Choroid plexus epithelial cell (primary cell): ENCODE measurements at regions not wholly inside any gene's neighbourhood (a gene's known extent, or its start where the extent isn't known, plus 50 kb on each side); places are given as distances from the start of the nearest gene placed in this dataset.

ENCODE experiments used
- DNase-seq: peaks from one replicate; pipeline ENCODE4 v3.0.0-alpha.2; 2010; ENCODE audit warnings: low read depth
- H3K4me3 ChIP-seq: 2 replicates; pipeline ENCODE4 v1.5.1; 2011; ENCODE audit warnings: low read depth, mild to moderate bottlenecking, control low read depth, low read length, moderate library complexity
- TF ChIP-seq, protein P1 (sequence below): conservative IDR thresholded peaks from 2 replicates; pipeline ENCODE4 v1.5.1; 2011; ENCODE audit warnings: low read depth, mild to moderate bottlenecking, control low read depth, inconsistent platforms, low read length, moderate library complexity

DNA sequence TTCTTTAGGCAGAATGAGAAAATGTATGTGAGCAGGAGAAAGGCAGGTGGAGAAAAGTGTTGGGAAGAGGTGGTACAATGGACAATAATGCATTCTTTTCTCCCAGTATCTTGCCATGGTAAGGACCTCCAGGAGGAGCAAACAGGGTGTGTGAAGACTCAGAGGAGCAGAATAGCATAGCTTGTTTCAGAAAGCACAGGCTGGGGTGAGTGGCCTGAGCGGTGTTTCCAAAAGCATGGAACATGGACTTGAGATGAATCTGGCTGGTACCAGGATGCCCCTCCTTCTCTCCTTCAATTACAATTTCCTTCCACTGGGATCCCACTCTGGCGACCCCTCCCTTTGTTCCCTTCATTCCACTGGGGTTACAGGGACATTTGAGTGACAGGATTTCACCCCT, 123.4 kb upstream of the TNR start:
- H3K4me3 ChIP-seq = no peak overlapping the region
- TF ChIP-seq, protein P1, sequence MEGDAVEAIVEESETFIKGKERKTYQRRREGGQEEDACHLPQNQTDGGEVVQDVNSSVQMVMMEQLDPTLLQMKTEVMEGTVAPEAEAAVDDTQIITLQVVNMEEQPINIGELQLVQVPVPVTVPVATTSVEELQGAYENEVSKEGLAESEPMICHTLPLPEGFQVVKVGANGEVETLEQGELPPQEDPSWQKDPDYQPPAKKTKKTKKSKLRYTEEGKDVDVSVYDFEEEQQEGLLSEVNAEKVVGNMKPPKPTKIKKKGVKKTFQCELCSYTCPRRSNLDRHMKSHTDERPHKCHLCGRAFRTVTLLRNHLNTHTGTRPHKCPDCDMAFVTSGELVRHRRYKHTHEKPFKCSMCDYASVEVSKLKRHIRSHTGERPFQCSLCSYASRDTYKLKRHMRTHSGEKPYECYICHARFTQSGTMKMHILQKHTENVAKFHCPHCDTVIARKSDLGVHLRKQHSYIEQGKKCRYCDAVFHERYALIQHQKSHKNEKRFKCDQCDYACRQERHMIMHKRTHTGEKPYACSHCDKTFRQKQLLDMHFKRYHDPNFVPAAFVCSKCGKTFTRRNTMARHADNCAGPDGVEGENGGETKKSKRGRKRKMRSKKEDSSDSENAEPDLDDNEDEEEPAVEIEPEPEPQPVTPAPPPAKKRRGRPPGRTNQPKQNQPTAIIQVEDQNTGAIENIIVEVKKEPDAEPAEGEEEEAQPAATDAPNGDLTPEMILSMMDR = no peak
- no peak for DNase-seq

DNA sequence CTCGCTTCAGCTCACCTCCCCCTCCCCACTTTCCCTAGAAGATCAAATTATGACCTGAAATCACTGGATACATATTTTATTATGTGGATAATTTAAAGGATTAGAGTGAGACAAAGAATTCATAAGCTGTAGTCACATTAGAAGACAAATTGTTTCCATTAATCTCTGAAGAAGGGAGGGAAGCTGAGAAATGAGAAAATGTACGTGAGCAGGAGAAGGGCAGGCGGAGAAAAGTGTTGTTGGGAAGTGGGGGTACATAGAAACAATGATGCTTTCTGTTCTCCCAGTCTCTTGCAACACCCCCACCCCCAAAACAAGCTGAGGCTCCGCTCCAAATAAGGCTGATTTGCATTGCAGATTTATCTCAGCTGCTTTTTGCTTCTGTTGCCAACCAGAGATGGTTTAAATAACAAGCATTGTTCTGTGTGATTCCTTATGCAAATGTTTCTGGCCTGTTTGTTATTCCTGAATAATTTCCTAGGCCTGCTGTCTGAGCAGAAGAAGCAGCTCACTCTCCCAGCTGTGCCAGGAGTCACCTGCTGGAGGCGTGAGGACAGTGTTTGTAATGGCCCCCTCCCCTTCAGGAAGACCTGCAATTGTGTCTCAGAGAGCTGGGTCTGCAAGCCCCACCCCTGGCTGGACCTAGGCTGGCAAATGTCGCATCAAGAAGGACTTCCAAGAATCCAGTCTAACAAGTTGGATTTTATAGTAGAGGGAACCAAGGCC, 121.8 kb upstream of the TNR start:
- no peak overlapping the region for H3K4me3 ChIP-seq
- DNase-seq = no peak
- TF ChIP-seq, protein P1 = no peak

DNA sequence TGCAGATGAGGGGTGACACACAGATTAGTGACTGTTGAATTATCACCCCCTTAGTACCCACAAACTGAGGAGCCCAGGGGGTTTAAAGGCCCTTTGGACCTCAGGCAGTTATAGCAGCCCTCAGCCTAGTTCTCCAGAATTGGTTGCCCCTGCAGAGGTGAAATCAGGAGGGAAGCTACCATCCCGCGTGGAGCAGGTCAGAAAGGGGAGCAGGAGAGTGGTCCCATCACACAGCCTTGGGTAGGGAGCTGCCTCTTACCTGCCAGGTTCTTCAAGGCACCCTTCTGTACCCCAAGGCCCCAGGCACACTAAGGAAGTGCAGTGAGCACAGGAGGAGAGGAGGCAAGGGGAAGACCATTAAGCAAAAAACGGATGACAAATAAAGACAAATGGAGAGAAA, 121.2 kb upstream of the TNR start:
- no peak for DNase-seq
- H3K4me3 ChIP-seq = no peak overlapping the region
- TF ChIP-seq, protein P1 = no peak

DNA sequence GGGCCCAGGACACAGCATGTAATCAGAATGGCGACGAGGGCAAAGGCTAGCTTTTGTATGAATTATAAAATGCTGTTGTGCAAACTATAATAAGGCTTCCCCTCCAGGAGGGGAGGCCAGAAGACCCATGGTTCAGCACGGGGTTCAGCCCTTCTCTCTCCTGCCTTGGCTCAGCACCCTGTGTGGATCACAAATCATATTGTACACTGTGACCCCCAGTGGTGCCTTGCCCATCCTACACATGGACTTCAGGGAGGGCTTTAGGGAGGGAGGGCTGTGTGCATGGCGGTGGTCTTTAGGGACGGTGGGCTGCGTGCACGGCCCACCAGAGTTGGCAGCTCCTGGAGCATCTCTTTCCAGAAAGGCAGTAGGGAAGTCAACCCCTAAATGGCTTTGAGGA, 120.8 kb upstream of the TNR start:
- TF ChIP-seq, protein P1 = no peak
- H3K4me3 ChIP-seq = no peak overlapping the region
- no peak for DNase-seq

DNA sequence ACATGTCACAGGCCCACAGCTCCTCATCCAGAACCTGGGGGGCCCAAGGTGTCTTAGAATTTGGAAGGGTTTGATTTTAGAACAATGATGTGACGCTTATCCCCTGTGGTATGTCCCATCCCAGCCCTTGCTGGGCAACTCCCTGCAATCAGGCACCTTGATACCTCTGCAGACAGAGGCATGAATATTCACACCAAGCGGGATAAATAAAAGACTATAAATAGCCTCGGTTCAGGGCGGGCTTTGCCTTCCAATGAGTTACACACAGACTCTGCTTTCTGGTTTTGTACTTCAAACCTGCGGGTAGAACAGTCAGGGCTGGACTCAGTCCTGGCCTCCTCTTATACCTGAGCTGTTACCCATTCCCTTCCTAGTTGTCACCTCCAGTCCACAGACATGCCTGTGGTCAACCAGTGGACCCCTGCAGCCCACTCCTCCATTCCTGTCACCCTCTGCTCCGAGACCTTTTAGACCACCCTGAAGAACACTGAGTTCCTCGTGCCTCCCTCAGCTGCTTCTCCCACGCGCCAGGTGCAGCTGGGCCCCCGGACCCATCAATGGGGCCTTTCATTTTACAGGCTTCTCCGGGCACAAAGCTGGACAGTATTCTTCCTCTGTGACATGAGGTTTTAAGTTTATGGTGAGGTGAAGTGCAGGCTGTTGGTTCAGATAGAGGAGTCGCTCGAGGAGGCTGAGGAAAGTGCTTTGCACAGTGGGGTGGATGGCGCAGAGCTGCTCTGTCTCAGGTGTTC, 120.1 kb upstream of the TNR start:
- TF ChIP-seq, protein P1 = no peak
- no peak for DNase-seq
- no peak overlapping the region for H3K4me3 ChIP-seq

DNA sequence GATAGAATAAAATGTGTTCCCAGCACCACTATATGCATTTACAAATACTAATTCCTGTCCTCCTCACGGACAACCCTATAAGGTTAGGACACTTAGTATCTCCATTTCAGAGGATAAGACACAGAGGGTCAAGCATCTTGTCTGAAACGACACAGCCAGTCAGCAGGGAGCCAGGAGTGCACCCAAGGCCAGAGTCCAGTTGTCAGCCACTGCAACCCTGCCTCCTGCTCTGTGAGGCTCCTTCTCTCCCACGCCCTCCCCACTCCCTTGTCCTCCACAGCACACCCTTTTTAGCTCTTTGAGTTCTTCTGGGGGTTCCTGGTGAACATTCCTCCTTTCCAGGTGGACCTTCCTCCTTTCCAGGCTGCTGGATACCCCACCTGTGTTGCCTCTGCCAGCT, 119.0 kb upstream of the TNR start:
- no peak overlapping the region for H3K4me3 ChIP-seq
- no peak for DNase-seq
- TF ChIP-seq, protein P1 = no peak
